SK-N-SH (cell line): ENCODE measurements at regions not wholly inside any gene's neighbourhood (a gene's known extent, or its start where the extent isn't known, plus 50 kb on each side); places are given as distances from the start of the nearest gene placed in this dataset.

ENCODE experiments used
- CTCF ChIA-PET: fragments of 300-600, 350-600 bp; formaldehyde crosslinking; extraction: SDS; loops from one replicate; lab custom pipeline; 2021; lab: Yijun Ruan, JAX
- POLR2A ChIA-PET: fragments of 350-600 bp; sonication (Branson Sonifier 250); formaldehyde crosslinking; extraction: SDS; loops from one replicate; lab custom pipeline; 2020; ENCODE audit warnings: antibody characterized with exemption, inconsistent platforms; lab: Yijun Ruan, JAX
- DNase-seq: peaks from one replicate; pipeline ENCODE4 v3.0.0; 2012
- H2AFZ ChIP-seq: fragments of 200-600 bp; sonication (generic); 2 replicates; pipeline ENCODE4 v1.8.1; 2016; ENCODE audit warnings: antibody characterized with exemption, mild to moderate bottlenecking, low read depth
- H3F3A ChIP-seq: fragments of 200-600 bp; sonication (generic); replicated peaks from 2 replicates; pipeline ENCODE3; 2016; ENCODE audit warnings: antibody characterized with exemption, mild to moderate bottlenecking; ENCODE audit not compliant: insufficient read depth
- H3K27ac ChIP-seq, 2 experiments: fragments of 200-500 bp in 1 of 2; fragments of 200-600 bp in 1 of 2; sonication (Bioruptor generic) in 1 of 2; sonication (generic), shearing (Covaris generic) in 1 of 2; 2 replicates each; pipeline versions ENCODE4 v1.5.1 to v1.6.1; 2014 to 2016; ENCODE audit warnings: low read depth in 2 of 2, inconsistent platforms in 1 of 2, low read length in 1 of 2, mild to moderate bottlenecking in 1 of 2, mixed read lengths in 1 of 2
- H3K27me3 ChIP-seq: fragments of 200-600 bp; sonication (generic), shearing (Covaris generic); 2 replicates; pipeline ENCODE4 v1.6.1; 2016; ENCODE audit warnings: mixed run types; ENCODE audit not compliant: insufficient read depth
- H3K36me3 ChIP-seq, 2 experiments: fragments of 200-500 bp in 1 of 2; fragments of 200-600 bp in 1 of 2; sonication (Bioruptor generic) in 1 of 2; sonication (generic) in 1 of 2; replicated peaks in 1 of 2; 2 replicates each; pipeline versions ENCODE3 to v1.5.1; 2014 to 2016; ENCODE audit warnings: low read length in 1 of 2, mild to moderate bottlenecking in 1 of 2; ENCODE audit not compliant: insufficient read depth in 2 of 2, control insufficient read depth in 1 of 2
- H3K4me1 ChIP-seq, 2 experiments: fragments of 200-500 bp in 1 of 2; fragments of 200-600 bp in 1 of 2; sonication (Bioruptor generic) in 1 of 2; sonication (generic), shearing (Covaris generic) in 1 of 2; 2 replicates each; pipeline versions ENCODE4 v1.5.1 to v1.6.1; 2014 to 2016; ENCODE audit warnings: low read depth in 1 of 2, low read length in 1 of 2, mixed run types in 1 of 2; ENCODE audit not compliant: insufficient read depth in 2 of 2, control insufficient read depth in 1 of 2
- H3K4me2 ChIP-seq: fragments of 200-600 bp; sonication (generic), shearing (Covaris generic); 2 replicates; pipeline ENCODE4 v1.6.1; 2017; ENCODE audit warnings: mixed run types
- H3K4me3 ChIP-seq, 2 experiments: fragments of 200-500 bp in 1 of 2; fragments of 200-600 bp in 1 of 2; sonication (Bioruptor generic) in 1 of 2; sonication (generic), shearing (Covaris generic) in 1 of 2; 2 replicates each; pipeline versions ENCODE4 v1.5.1 to v1.8.1; 2014 to 2016; ENCODE audit warnings: low read depth in 2 of 2, inconsistent platforms in 1 of 2, low read length in 1 of 2, mild to moderate bottlenecking in 1 of 2, mixed read lengths in 1 of 2, moderate library complexity in 1 of 2
- H3K79me2 ChIP-seq: fragments of 200-600 bp; sonication (generic); 2 replicates; pipeline ENCODE4 v1.8.1; 2017; ENCODE audit warnings: mild to moderate bottlenecking; ENCODE audit not compliant: insufficient read depth
- H3K9ac ChIP-seq: fragments of 200-600 bp; sonication (generic); 2 replicates; pipeline ENCODE4 v1.6.1; 2017; ENCODE audit warnings: mixed run types
- H3K9me2 ChIP-seq: fragments of 200-600 bp; sonication (generic); 2 replicates; pipeline ENCODE4 v1.6.1; 2017; ENCODE audit warnings: mixed run types
- H3K9me3 ChIP-seq: fragments of 200-600 bp; sonication (generic); 2 replicates; pipeline ENCODE4 v1.6.1; 2017; ENCODE audit warnings: mixed run types, mild to moderate bottlenecking, moderate library complexity
- H4K20me1 ChIP-seq: fragments of 200-600 bp; sonication (generic); 2 replicates; pipeline ENCODE4 v1.6.1; 2017; ENCODE audit warnings: mild to moderate bottlenecking, mixed run types; ENCODE audit not compliant: insufficient read depth
- CHD2 ChIP-seq: fragments of 150-350 bp; IDR thresholded peaks from 2 replicates; pipeline ENCODE4 v1.6.1; 2018; ENCODE audit warnings: low read length; ENCODE audit not compliant: partially characterized antibody
- FOXM1 ChIP-seq: IDR thresholded peaks from 2 replicates; pipeline ENCODE4 v1.4.0; 2012; ENCODE audit warnings: low read depth, mild to moderate bottlenecking
- GABPA ChIP-seq: IDR thresholded peaks from 2 replicates; pipeline ENCODE4 v1.4.0; 2012; ENCODE audit warnings: low read depth, mild to moderate bottlenecking
- GATA2 ChIP-seq: sonication (generic); formaldehyde crosslinking; IDR thresholded peaks from 2 replicates; pipeline ENCODE4 v1.5.0; 2020; ENCODE audit warnings: mild to moderate bottlenecking, missing genetic modification reagents
- MEF2A ChIP-seq: IDR thresholded peaks from 2 replicates; pipeline ENCODE4 v1.4.0; 2012; ENCODE audit warnings: low read depth, borderline replicate concordance
- NFIC ChIP-seq: IDR thresholded peaks from 2 replicates; pipeline ENCODE4 v1.4.0; 2012; ENCODE audit warnings: borderline replicate concordance
- PBX3 ChIP-seq: IDR thresholded peaks from 2 replicates; pipeline ENCODE4; 2012
- POLR2AphosphoS5 ChIP-seq: IDR thresholded peaks from 2 replicates; pipeline ENCODE4 v1.6.1; 2012; ENCODE audit warnings: low read depth, low read length
- RAD21 ChIP-seq: IDR thresholded peaks from 2 replicates; pipeline ENCODE4 v1.6.1; 2012; ENCODE audit warnings: mild to moderate bottlenecking, low read length
- RCOR1 ChIP-seq: fragments of 150-350 bp; IDR thresholded peaks from 2 replicates; pipeline ENCODE4 v1.6.1; 2017; ENCODE audit warnings: antibody characterized with exemption, low read length
- RFX5 ChIP-seq: IDR thresholded peaks from 2 replicates; pipeline ENCODE4 v1.6.1; 2012; ENCODE audit warnings: mild to moderate bottlenecking, improper control_type of control experiment, low read length
- SIN3A ChIP-seq: IDR thresholded peaks from 2 replicates; pipeline ENCODE4 v1.6.1; 2012; ENCODE audit warnings: low read depth, mild to moderate bottlenecking, low read length, moderate library complexity, borderline replicate concordance
- SMC3 ChIP-seq: IDR thresholded peaks from 2 replicates; pipeline ENCODE4 v1.6.1; 2012; ENCODE audit warnings: low read depth, low read length, improper control_type of control experiment
- TAF1 ChIP-seq: IDR thresholded peaks from 2 replicates; pipeline ENCODE4 v1.6.1; 2012; ENCODE audit warnings: low read depth, mild to moderate bottlenecking, low read length, moderate library complexity, borderline replicate concordance
- TEAD4 ChIP-seq: IDR thresholded peaks from 2 replicates; pipeline ENCODE4 v1.4.0; 2012; ENCODE audit warnings: mild to moderate bottlenecking, borderline replicate concordance; ENCODE audit not compliant: insufficient read depth
- USF1 ChIP-seq: IDR thresholded peaks from 2 replicates; pipeline ENCODE4 v1.4.0; 2012; ENCODE audit warnings: low read depth, borderline replicate concordance
- YY1 ChIP-seq: IDR thresholded peaks from 2 replicates; pipeline ENCODE4 v1.4.0; 2012; ENCODE audit warnings: low read depth, mild to moderate bottlenecking
- WGBS: methylation state at CpG from one replicate; pipeline ENCODE4 v1.1.6; 2017; ENCODE audit warnings: low lambda C conversion rate; 5-methylcytosine and 5-hydroxymethylcytosine counted together
- TF ChIP-seq, protein P1 (sequence below): IDR thresholded peaks from 2 replicates; pipeline ENCODE4 v1.4.0; 2012; ENCODE audit warnings: low read depth
- TF ChIP-seq, protein P2 (sequence below): fragments of 200-600 bp; sonication (generic); IDR thresholded peaks from 2 replicates; pipeline ENCODE4 v1.6.1; 2017; ENCODE audit warnings: antibody characterized with exemption, mild to moderate bottlenecking, moderate library complexity

DNA sequence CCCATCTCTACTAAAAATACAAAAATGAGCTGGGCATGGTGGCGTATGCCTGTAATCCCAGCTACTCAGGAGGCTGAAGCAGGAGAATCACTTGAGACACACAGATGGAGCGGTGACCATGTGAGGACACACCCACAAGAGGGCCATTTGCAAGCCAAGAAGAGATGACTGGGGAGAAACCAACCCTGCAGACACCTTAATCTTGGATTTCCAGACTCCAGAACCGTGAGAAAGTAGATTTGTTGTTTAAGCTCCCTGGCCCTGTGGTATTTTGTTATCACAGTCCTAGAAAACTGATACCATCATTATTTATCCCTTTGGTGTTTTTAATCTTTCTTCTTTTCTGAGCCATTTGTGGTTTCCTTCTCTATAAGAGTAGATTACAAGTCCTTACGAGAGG, 88.6 kb upstream of the ID2 start:
- Histone ChIP-seq H3K79me2 (no peaks in the 10 kb centered on the region), H2AFZ (no peak overlapping the region), H3K4me3 (no peak overlapping the region), H3K9me3 (no peaks in the 10 kb centered on the region), H3K36me3 (no peaks in the 10 kb centered on the region), H3K9ac (no peak overlapping the region), H3K9me2 (no peaks in the 10 kb centered on the region), H3K27ac (no peak overlapping the region), H4K20me1 (no peaks in the 10 kb centered on the region), H3K27me3 (no peaks in the 10 kb centered on the region), H3K4me1 (no peaks in the 10 kb centered on the region; a peak in 1 of 4 replicates), H3K4me2 (no peak overlapping the region), H3F3A (no peaks in the 10 kb centered on the region)
- ChIA-PET POLR2A (no interaction called here), CTCF (no interaction called here)
- DNase-seq, result no peak
- TF ChIP-seq GABPA (no peak), RAD21 (no peak), NFIC (no peak), MEF2A (no peak), SIN3A (no peak)
- TF ChIP-seq, protein P1, sequence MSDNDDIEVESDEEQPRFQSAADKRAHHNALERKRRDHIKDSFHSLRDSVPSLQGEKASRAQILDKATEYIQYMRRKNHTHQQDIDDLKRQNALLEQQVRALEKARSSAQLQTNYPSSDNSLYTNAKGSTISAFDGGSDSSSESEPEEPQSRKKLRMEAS, result no peak
- WGBS, result 80% methylated on average over 4 of the region's 4 CpGs

DNA sequence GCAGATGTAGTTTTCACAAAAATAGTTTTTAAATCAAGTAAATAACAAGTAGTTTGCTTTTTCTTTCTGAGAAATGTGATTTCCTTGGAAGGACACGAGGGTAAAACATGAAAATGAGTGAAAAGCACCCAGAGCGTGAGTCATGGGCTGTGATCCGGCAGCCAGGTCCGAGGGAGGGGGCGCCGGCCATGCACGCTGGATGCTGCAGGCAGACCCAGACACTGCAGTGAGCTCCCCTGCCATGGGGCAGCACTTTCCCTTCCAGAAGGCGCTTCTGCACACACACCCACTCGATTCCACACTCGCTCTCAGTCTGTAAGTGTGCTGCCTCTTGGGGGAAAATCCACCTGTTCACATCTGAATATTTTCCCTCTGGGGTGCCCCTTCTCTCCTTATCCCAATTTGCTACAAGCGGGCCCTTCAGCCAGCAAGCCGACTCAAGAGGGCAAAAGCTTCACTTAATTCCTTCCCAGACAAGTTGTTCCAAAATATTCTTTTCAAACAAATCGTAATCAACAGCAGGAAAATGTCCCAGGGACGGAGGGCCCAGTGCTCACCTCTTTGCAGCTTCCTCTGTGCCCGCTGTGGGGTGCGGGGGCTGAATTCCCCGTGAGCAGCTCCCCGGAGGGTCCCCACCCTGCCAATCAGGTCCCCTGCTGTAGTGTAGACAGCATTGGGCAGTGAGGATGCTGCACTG, 87.0 kb upstream of the ID2 start:
- ChIA-PET POLR2A (no interaction called here), CTCF (interaction anchor here (0.6 to 1.1 kb wide), 2 partner anchors 204 to 1497 kb away, joined by 3 read pairs; no protein-coding TSS in a partner anchor)
- TF ChIP-seq TAF1, result no peak
- no peak for TF ChIP-seq TEAD4
- no peak for TF ChIP-seq RAD21
- TF ChIP-seq RCOR1, result no peak
- no peak for TF ChIP-seq CHD2
- TF ChIP-seq, all 33 proteins: peak for 0

GRCh38 chr2:8595428-8595805, 86.4 kb upstream of the ID2 start:
- 92% methylated on average over 12 of the region's 12 CpGs for whole genome bisulfite sequencing
- no peak overlapping the region for H3K4me2 ChIP-seq
- H2AFZ ChIP-seq, result no peak overlapping the region
- H3K27me3 ChIP-seq, result no peaks in the 10 kb centered on the region
- no peak overlapping the region for H3K9ac ChIP-seq
- POLR2A ChIA-PET, result no interaction called here
- no peaks in the 10 kb centered on the region for H3K36me3 ChIP-seq
- no peak for DNase-seq
- H3K27ac ChIP-seq, result no peak overlapping the region
- H4K20me1 ChIP-seq, result no peaks in the 10 kb centered on the region
- CTCF ChIA-PET, result interaction anchor here (0.6 kb wide), 1 partner anchor 395 kb away, joined by 3 read pairs; no protein-coding TSS in a partner anchor
- H3K4me3 ChIP-seq, result no peak overlapping the region
- no peaks in the 10 kb centered on the region for H3K9me3 ChIP-seq
- H3K9me2 ChIP-seq, result no peaks in the 10 kb centered on the region
- H3K79me2 ChIP-seq, result no peaks in the 10 kb centered on the region
- no peaks in the 10 kb centered on the region for H3F3A ChIP-seq
- no peaks in the 10 kb centered on the region; a peak in 1 of 4 replicates for H3K4me1 ChIP-seq
- TF ChIP-seq GATA2 (CRISPR knock-in tag), result no peak
- TF ChIP-seq, protein P2, sequence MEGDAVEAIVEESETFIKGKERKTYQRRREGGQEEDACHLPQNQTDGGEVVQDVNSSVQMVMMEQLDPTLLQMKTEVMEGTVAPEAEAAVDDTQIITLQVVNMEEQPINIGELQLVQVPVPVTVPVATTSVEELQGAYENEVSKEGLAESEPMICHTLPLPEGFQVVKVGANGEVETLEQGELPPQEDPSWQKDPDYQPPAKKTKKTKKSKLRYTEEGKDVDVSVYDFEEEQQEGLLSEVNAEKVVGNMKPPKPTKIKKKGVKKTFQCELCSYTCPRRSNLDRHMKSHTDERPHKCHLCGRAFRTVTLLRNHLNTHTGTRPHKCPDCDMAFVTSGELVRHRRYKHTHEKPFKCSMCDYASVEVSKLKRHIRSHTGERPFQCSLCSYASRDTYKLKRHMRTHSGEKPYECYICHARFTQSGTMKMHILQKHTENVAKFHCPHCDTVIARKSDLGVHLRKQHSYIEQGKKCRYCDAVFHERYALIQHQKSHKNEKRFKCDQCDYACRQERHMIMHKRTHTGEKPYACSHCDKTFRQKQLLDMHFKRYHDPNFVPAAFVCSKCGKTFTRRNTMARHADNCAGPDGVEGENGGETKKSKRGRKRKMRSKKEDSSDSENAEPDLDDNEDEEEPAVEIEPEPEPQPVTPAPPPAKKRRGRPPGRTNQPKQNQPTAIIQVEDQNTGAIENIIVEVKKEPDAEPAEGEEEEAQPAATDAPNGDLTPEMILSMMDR, result no peak
- TF ChIP-seq USF1, result no peak
- TF ChIP-seq RFX5, result no peak
- no peak for TF ChIP-seq SMC3
- no peak for TF ChIP-seq YY1
- TF ChIP-seq PBX3, result no peak
- TF ChIP-seq TEAD4, result no peak
- no peak for TF ChIP-seq NFIC
- TF ChIP-seq, protein P1, result no peak
- TF ChIP-seq RAD21, result no peak
- no peak for TF ChIP-seq FOXM1
- TF ChIP-seq POLR2AphosphoS5, result no peak

More for the DNA sequence above, 87.0 kb upstream of the ID2 start:
- Histone ChIP-seq H4K20me1 (no peaks in the 10 kb centered on the region), H3K4me1 (no peaks in the 10 kb centered on the region; a peak in 1 of 4 replicates), H3K27me3 (no peaks in the 10 kb centered on the region), H3K4me2 (no peak overlapping the region), H3K4me3 (no peak overlapping the region), H3K9me3 (no peaks in the 10 kb centered on the region), H3K36me3 (no peaks in the 10 kb centered on the region), H3K9me2 (no peaks in the 10 kb centered on the region), H3K9ac (no peak overlapping the region), H2AFZ (no peak overlapping the region), H3K79me2 (no peaks in the 10 kb centered on the region), H3K27ac (no peak overlapping the region), H3F3A (no peaks in the 10 kb centered on the region)
- DNase-seq, result no peak
- 83% methylated on average over 18 of the region's 18 CpGs for WGBS
